Activated T-helper 1 cell treated with anti-CD3 and anti-CD28 coated beads, Interleukin-2, amount 50 U/mL, for 16 hours (primary cell): ENCODE measurements at regions not wholly inside any gene's neighbourhood (a gene's known extent, or its start where the extent isn't known, plus 50 kb on each side); places are given as distances from the start of the nearest gene placed in this dataset.

ENCODE experiments used
- DNase-seq, 2 donors: peaks; one replicate each; pipeline ENCODE4 v3.0.0-alpha.2; 2020; ENCODE audit warnings: low read depth in 1 of 2, low spot score in 1 of 2

DNA sequence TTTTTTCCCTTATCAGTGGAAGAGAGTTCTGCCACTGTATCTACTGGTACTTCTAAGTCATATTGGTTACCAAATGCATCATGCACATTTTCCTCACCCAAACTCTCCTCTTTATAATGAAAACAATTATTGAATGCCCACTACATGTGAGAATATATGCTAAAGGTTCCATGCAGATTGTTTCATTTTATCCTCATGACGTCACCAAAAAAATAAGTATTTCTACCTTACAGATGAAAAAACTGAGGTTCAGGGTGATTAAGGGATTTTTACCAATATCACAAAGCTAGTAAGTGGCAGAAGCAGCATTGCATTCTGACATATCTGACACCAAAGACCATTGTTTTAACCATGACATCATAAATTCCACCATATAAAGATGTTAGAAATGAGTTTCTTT lies 51.9 kb upstream of the ZEB2 start:
- no peak for DNase-seq

GRCh38 chr2:144570566-144570965 lies 50.6 kb upstream of the ZEB2 start:
- DNase-seq = no peak
